ENCODE measurements at regions not wholly inside any gene's neighbourhood (a gene's known extent, or its start where the extent isn't known, plus 50 kb on each side); places are given as distances from the start of the nearest gene placed in this dataset.
"Not testable (repeated sequence)": the region's sequence is repeated elsewhere in the genome, so short reads cannot be mapped to it uniquely, and the experiment has no call there.

- DNase-seq (ENCODE audit: low read depth), result no peak
Measured at GRCh38 chr18:59057969-59058368, 81.7 kb upstream of the SEC11C start.

- DNase-seq (ENCODE audit: low read depth), result no peak
Measured at GRCh38 chr18:59059140-59059539, 80.5 kb upstream of the SEC11C start.

GRCh38 chr18:59060551-59060950, 79.1 kb upstream of the SEC11C start:
- no peak for DNase-seq (ENCODE audit: low read depth)

GRCh38 chr18:59061914-59062642, 77.6 kb upstream of the SEC11C start:
- no peak for DNase-seq (ENCODE audit: low read depth)

GRCh38 chr18:59062643-59063006, 77.1 kb upstream of the SEC11C start:
- no peak for DNase-seq (ENCODE audit: low read depth)

- DNase-seq (ENCODE audit: low read depth), result no peak
Measured at GRCh38 chr18:59063300-59063906, 76.3 kb upstream of the SEC11C start.

DNA sequence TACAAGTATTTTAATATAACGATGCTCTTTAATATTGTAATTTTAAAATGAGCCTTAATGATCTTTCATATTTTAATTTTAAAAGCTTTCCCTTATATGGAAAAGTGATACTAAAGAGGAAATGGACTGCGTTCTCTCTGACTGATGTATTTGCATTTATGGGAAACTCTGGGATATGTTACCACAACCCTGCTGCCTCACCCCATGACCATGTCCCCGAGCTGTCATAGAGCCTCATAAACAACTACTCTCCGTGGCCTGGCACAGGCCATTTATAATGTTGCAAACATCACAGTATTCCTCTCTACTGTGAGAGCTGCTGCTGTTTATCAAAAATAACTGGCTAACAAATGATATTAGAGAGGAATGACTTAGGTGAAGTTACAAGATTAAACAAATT, 75.8 kb upstream of the SEC11C start:
- DNase-seq (ENCODE audit: low read depth), result no peak

DNA sequence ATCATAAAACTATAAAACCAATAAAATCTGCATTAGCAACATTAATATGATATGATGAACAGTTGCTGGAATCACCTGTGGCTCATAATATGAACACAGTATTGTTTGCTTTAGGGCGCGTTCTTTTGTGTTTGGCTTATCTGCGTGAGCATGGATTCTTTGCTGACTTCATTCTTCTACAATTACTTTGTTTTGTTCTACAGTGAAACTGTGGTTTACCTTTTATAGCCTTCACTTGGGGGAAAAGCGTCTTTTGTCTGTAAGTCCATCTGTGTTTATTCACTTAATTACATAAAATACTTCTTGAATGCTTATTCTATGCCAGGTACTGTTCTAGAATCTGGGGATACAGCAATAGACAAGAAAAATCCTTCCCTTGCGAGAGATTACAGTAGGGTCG, 74.0 kb upstream of the SEC11C start:
- DNase-seq (ENCODE audit: low read depth), result no peak

GRCh38 chr18:59067873-59068272, 71.8 kb upstream of the SEC11C start:
- no peak for DNase-seq (ENCODE audit: low read depth)

DNA sequence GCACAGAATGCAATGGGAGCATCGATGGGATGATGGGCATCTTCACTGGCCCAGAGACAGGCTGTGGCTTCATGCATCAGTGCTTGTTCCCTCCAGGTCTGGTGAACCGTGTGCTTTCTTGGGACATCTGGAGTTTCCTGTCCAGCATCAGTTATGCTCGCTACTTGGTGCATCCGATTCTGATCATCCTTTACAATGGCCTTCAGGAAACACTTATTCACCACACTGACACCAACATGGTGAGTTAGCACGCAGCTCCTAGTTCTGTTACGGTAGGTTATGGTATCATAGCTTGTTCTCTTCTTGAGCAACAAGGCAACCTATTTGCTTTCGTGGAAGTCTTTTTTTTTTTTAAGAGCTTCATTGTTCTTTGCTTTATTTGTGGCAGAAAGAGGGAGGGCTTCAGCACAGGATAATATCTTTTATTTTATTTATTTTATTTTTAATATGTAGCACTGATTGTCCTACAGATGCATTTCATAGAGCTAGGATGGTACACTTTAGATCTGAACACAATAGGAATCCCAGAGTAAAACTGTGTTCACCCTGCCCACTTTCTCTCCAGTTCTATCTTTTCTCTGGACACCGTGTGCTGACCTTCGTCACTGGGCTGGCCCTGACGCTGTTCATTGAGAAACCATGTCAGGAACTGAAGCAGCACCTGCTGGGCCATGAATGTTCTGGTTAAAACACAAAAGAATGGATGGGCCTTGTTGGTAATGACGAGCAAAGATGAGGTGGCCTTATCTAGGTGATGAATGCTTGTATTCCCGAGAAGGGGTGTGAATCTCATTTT, 71.2 kb upstream of the SEC11C start:
- DNase-seq (ENCODE audit: low read depth), result no peak

- DNase-seq (ENCODE audit: low read depth), result peak; percentile 51
Measured at GRCh38 chr18:59070181-59070912, 69.3 kb upstream of the SEC11C start.

- DNase-seq (ENCODE audit: low read depth), result no peak
Measured at GRCh38 chr18:59072727-59073421, 66.8 kb upstream of the SEC11C start.

DNA sequence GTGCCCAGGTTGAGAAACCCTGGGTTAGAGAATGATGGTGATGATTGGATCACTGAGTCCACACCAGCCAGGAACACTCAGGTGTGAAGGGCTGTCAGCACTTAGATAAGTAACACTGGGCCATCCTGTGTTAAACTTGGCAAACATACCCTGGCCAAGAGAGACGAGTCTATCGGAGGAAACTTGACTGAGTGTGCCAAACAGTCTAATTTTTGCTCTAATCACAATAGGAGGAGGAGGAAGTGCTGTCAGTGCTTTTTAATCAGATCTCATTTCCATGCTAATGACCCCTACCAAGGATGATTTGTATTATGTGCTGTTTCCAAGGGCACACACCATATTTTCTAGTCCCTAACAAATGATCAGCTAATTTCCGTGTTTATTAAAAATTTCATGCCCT, 63.8 kb upstream of the SEC11C start:
- no peak for DNase-seq (ENCODE audit: low read depth)

DNA sequence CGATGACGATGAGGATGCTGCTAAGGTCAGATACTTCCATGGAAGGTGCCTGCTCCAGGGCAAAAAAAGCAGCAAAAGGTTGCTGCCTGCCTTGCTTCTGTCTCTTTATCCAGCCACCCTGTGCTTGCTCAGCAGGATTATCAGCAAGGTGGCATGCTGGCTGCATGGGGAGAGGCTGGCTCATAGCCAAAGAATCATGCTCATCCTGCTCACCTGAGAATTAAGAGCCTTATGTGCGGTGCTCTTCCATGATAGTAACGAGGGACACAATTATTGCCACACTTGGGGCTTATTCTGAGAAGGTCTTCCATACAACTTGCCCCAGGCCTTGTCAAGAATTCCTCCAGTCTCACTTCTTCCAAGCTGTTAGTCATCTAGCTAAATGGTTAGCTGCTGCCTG, 60.4 kb upstream of the SEC11C start:
- no peak for DNase-seq (ENCODE audit: low read depth)

DNA sequence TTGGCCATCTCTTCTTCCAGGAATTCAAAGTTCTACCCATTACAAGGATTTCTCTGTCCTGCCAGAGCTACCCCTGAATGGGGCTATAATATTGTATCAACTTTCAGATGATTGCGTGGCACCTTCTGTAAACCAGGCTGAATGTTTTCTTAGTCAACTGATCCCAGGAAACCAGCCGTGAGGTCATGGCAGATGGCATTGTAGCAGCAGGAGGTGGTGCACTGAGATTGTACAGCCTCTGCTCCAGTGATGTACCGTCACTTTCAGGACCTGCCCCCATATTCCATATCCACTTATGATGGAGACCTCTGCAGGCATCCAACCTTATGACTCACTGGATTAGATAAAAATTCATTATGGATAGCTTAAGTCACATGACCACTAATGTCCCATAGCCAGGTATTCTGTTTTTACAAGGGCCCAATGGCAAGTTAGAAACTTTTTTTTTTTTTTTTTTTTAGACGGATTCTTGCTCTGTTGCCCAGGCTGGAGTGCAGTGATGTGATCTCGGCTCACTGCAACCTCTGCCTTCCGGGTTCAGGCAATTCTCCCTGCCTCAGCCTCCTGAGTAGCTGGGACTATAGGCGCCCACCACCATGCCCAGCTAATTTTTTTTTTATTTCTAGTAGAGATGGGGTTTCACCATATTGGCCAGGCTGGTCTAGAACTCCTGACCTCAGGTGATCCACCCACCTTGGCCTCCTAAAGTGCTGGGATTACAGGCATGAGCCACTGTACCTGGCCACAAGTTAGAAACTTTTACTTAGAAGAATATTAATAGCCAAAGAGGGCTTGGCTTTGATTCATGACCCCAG, 59.8 kb upstream of the SEC11C start:
- not testable (repeated sequence) for DNase-seq (ENCODE audit: low read depth)

GRCh38 chr18:59083136-59083818, 56.4 kb upstream of the SEC11C start:
- DNase-seq (ENCODE audit: low read depth), result no peak

- no peak for DNase-seq (ENCODE audit: low read depth)
Measured at GRCh38 chr18:59085126-59085794, 54.4 kb upstream of the SEC11C start.

DNA sequence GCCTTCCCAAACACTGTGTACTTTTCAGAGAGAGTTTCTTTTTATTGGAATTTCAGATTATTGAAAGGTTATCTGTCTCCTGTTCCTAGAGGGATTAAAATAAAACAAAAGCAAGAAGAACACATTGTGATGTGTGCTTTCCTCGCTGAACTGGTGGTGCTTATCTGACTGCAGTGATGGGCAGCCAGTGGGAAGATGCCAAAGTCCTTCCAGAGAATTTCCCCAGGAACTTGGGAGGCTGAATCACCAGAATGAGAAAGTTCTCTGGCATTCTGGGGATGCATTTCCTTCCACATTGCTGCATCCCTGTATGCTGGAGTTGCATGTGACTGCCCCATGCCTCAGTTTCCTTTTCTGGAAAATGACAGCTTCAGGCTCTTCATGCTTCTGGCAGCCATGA, 53.9 kb upstream of the SEC11C start:
- DNase-seq (ENCODE audit: low read depth), result peak; percentile 34

DNA sequence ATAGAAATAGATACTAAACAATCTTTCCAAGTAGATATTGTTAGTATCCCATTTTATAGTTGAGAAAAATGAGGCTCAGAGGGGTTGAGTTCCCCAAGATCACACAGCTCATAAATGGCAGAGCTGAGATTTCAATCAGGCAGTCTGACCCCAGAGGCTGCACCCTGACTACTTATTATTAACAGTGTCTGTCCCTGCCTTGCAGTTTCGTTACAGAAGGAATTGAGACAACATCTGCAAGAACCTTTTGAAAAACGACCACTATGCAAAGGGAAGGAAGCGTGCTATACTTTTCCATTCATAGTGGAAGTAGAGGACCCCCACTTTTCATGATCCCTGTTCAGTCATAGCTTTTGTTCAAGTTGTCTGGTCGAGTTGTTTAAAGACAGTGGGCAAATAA, 53.2 kb upstream of the SEC11C start:
- DNase-seq (ENCODE audit: low read depth), result no peak

DNA sequence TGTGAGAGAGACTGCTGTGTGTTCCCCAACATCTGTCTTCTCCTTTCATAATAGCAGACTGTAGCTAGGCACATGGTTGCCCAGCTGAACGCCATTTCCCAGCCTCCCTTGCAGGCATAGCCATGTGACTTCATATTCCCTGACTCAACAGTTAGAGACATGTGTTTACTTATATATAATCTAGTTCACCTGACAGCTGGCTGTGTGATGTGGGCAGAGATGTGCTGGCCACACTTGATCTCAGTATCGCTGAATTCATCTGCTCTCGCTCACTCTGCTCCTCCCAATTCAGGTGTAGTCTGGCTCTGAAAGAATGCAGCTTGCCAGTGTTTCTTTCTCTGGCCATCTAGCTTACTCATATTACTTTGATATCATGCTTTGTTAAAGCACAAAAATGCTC, 52.3 kb upstream of the SEC11C start:
- no peak for DNase-seq (ENCODE audit: low read depth)
